ENCODE measurements at regions not wholly inside any gene's neighbourhood (a gene's known extent, or its start where the extent isn't known, plus 50 kb on each side); places are given as distances from the start of the nearest gene placed in this dataset.

DNA sequence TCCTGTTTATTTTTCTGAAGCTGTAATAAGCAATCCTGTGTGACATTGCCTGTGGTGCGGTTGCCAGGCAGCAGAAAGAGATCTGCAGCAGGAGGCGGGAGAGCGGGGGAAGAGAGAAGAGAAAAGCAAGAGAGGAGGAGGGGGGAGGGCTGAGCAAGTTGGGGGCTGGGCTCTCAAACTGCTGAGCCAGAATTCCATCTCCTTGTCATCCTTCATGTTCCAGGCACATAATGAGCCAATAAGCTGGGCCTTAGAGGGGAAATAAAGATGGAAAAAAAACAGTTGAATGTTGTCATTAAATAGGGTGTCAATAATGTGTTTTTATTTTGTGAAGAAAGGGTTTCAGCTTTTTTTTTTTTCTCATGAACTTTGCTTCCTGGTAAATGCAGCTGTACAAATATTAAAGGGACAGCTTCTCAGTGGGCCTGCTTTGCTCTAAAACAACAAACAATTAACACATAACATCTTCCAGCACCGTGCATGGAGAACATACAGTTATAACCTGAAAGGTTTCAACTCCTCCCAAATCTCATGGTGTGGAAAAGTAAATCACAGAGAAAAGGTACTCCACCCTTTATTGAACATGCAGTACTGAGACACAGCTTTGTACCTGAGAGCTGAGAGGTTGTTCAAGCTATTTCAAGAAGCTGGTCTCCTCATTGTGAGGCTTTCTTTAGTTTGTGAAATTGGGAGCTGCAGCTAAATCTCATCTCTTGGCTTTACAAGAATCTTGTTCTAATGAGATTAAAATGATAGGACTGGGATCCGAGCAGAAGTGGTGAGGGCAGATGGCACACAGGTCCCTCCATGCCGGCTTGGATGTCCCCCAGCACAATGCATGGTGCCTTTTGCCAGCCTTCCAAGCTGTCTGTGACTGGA lies 451.1 kb upstream of the KCNMB2 start:
- no peak for TF ChIP-seq POLR2A (IDR thresholded peaks at IDR 0.05; ENCODE audit: low read depth, low read length)
- no peak for TF ChIP-seq POLR2AphosphoS5 (IDR thresholded peaks at IDR 0.05; ENCODE audit: low read depth, low read length)
- no peak for TF ChIP-seq TAF1 (IDR thresholded peaks at IDR 0.05; ENCODE audit: low read depth, low read length)
- TF ChIP-seq POU2F2 (IDR thresholded peaks at IDR 0.05; ENCODE audit: low read depth, low read length) = no peak
- TF ChIP-seq SPI1 (IDR thresholded peaks at IDR 0.05; ENCODE audit: low read depth, low read length) = no peak

All from GM12891 (cell line).